ENCODE measurements at regions not wholly inside any gene's neighbourhood (a gene's known extent, or its start where the extent isn't known, plus 50 kb on each side); places are given as distances from the start of the nearest gene placed in this dataset.

GRCh38 chr15:67998599-67999133 is 55.4 kb upstream of the PIAS1 start:
- peak in 1 of 3 donors; percentile 55 for DNase-seq
- H3K4me3 ChIP-seq (ENCODE audit: low read length), result no peak overlapping the region
- H3K27me3 ChIP-seq (ENCODE audit: control insufficient read depth, insufficient read depth), result no peaks in the 10 kb centered on the region
- intact Hi-C loops (cut with DNase I), result no loop called here
- ATAC-seq, result no peak
- H3K4me1 ChIP-seq (ENCODE audit: control insufficient read depth, insufficient read depth, low read length), result no peaks in the 10 kb centered on the region
- no peak overlapping the region for H3K27ac ChIP-seq (ENCODE audit: low read length)
- no peaks in the 10 kb centered on the region for H3K9me3 ChIP-seq (ENCODE audit: control insufficient read depth, low read length)
- WGBS, result 44% methylated on average over 6 of the region's 6 CpGs

GRCh38 chr15:67999320-68000100 is 54.6 kb upstream of the PIAS1 start:
- ATAC-seq (no peak), DNase-seq (no peak)
- Histone ChIP-seq H3K4me3 (ENCODE audit: low read length) (no peak overlapping the region), H3K9me3 (ENCODE audit: control insufficient read depth, low read length) (no peaks in the 10 kb centered on the region), H3K27ac (ENCODE audit: low read length) (no peak overlapping the region), H3K4me1 (ENCODE audit: control insufficient read depth, insufficient read depth, low read length) (no peaks in the 10 kb centered on the region), H3K27me3 (ENCODE audit: control insufficient read depth, insufficient read depth) (no peaks in the 10 kb centered on the region)
- intact Hi-C loops (cut with DNase I), result no loop called here
- 94% methylated on average over 3 of the region's 3 CpGs for WGBS

GRCh38 chr15:68000754-68001153 is 53.4 kb upstream of the PIAS1 start:
- H3K4me3 ChIP-seq (ENCODE audit: low read length), result no peak overlapping the region
- H3K27me3 ChIP-seq (ENCODE audit: control insufficient read depth, insufficient read depth), result no peaks in the 10 kb centered on the region
- no peak overlapping the region for H3K27ac ChIP-seq (ENCODE audit: low read length)
- no peak for DNase-seq
- no peaks in the 10 kb centered on the region for H3K9me3 ChIP-seq (ENCODE audit: control insufficient read depth, low read length)
- no peak for ATAC-seq
- no peaks in the 10 kb centered on the region for H3K4me1 ChIP-seq (ENCODE audit: control insufficient read depth, insufficient read depth, low read length)
- intact Hi-C loops (cut with DNase I), result no loop called here

GRCh38 chr15:68001811-68002210 is 52.3 kb upstream of the PIAS1 start:
- Histone ChIP-seq H3K4me1 (ENCODE audit: control insufficient read depth, insufficient read depth, low read length) (no peaks in the 10 kb centered on the region), H3K27ac (ENCODE audit: low read length) (no peak overlapping the region), H3K27me3 (ENCODE audit: control insufficient read depth, insufficient read depth) (no peaks in the 10 kb centered on the region), H3K9me3 (ENCODE audit: control insufficient read depth, low read length) (no peaks in the 10 kb centered on the region), H3K4me3 (ENCODE audit: low read length) (no peak overlapping the region)
- DNase-seq (no peak), ATAC-seq (no peak)
- 65% methylated on average over 4 of the region's 4 CpGs for WGBS
- intact Hi-C loops (cut with DNase I), result no loop called here

GRCh38 chr15:68003297-68003696 is 50.8 kb upstream of the PIAS1 start:
- DNase-seq, result no peak
- Histone ChIP-seq H3K27ac (ENCODE audit: low read length) (no peak overlapping the region), H3K4me3 (ENCODE audit: low read length) (no peak overlapping the region), H3K27me3 (ENCODE audit: control insufficient read depth, insufficient read depth) (no peaks in the 10 kb centered on the region), H3K9me3 (ENCODE audit: control insufficient read depth, low read length) (no peaks in the 10 kb centered on the region), H3K4me1 (ENCODE audit: control insufficient read depth, insufficient read depth, low read length) (no peaks in the 10 kb centered on the region)
- WGBS, result 97% methylated on average over 6 of the region's 6 CpGs
- no peak for ATAC-seq
- intact Hi-C loops (cut with DNase I), result no loop called here

Data from right cardiac atrium (tissue), 5 donors.